ENCODE measurements at regions not wholly inside any gene's neighbourhood (a gene's known extent, or its start where the extent isn't known, plus 50 kb on each side); places are given as distances from the start of the nearest gene placed in this dataset.

- no peak overlapping the region for H2AFZ ChIP-seq (ENCODE audit: low read length)
- no peaks in the 10 kb centered on the region for H4K20me1 ChIP-seq (ENCODE audit: insufficient read depth, low read length)
- H3F3A ChIP-seq (ENCODE audit: insufficient read depth, low read length) = peaks cover under 1% of the 10 kb centered on the region; the same call in 1 of the 2 replicates
- no peak overlapping the region for H3K9ac ChIP-seq (ENCODE audit: low read length)
- TF ChIP-seq EZH2 (optimal IDR thresholded peaks at IDR 0.05; ENCODE audit: low read depth, low read length) (no peak), CTCF (IDR thresholded peaks at IDR 0.05; ENCODE audit: low read length) (no peak), EZH2phosphoT487 (IDR thresholded peaks at IDR 0.05; ENCODE audit: low read length) (no peak)
- no peaks in the 10 kb centered on the region for H3K9me3 ChIP-seq (replicated peaks; ENCODE audit: insufficient read depth, low read length)
- no peak for DNase-seq
- H3K36me3 ChIP-seq (replicated peaks; ENCODE audit: insufficient read depth, low read length) = no peaks in the 10 kb centered on the region
- H3K27ac ChIP-seq (ENCODE audit: low read length) = no peak overlapping the region
- H3K79me2 ChIP-seq (ENCODE audit: low read length) = no peaks in the 10 kb centered on the region
- H3K4me3 ChIP-seq (ENCODE audit: low read length) = no peak overlapping the region
- no peak overlapping the region for H3K4me2 ChIP-seq (ENCODE audit: low read depth, low read length)
- no peaks in the 10 kb centered on the region for H3K27me3 ChIP-seq (replicated peaks; ENCODE audit: insufficient read depth, low read length)
- 0 out of 2 replicates have a peak, but pooled peaks cover 6% of the 10 kb centered on the region for H3K4me1 ChIP-seq (ENCODE audit: low read length)
- no peaks in the 10 kb centered on the region for H3K9me2 ChIP-seq (replicated peaks; ENCODE audit: insufficient read depth, low read length)
These were observed 170.5 kb upstream of the WSCD1 start for GRCh38 chr17:5899496-5900195.

GRCh38 chr17:5901731-5902130 is 168.4 kb upstream of the WSCD1 start:
- Histone ChIP-seq H3K9ac (ENCODE audit: low read length) (no peak overlapping the region), H3K27ac (ENCODE audit: low read length) (no peak overlapping the region)
- TF ChIP-seq CTCF (IDR thresholded peaks at IDR 0.05; ENCODE audit: low read length) = no peak
- no peak for TF ChIP-seq EZH2 (optimal IDR thresholded peaks at IDR 0.05; ENCODE audit: low read depth, low read length)
- no peak for TF ChIP-seq EZH2phosphoT487 (IDR thresholded peaks at IDR 0.05; ENCODE audit: low read length)

GRCh38 chr17:5902181-5903140 is 167.7 kb upstream of the WSCD1 start:
- H2AFZ ChIP-seq (ENCODE audit: low read length) = no peak overlapping the region
- no peaks in the 10 kb centered on the region for H4K20me1 ChIP-seq (ENCODE audit: insufficient read depth, low read length)
- no peak overlapping the region for H3K27ac ChIP-seq (ENCODE audit: low read length)
- H3K9me3 ChIP-seq (replicated peaks; ENCODE audit: insufficient read depth, low read length) = no peaks in the 10 kb centered on the region
- no peak overlapping the region for H3K4me2 ChIP-seq (ENCODE audit: low read depth, low read length)
- no peak overlapping the region for H3K9ac ChIP-seq (ENCODE audit: low read length)
- no peaks in the 10 kb centered on the region for H3K4me1 ChIP-seq (ENCODE audit: low read length)
- H3K79me2 ChIP-seq (ENCODE audit: low read length) = no peaks in the 10 kb centered on the region
- H3K9me2 ChIP-seq (replicated peaks; ENCODE audit: insufficient read depth, low read length) = no peaks in the 10 kb centered on the region
- H3K4me3 ChIP-seq (ENCODE audit: low read length) = no peak overlapping the region
- no peak for DNase-seq
- no peak for TF ChIP-seq EZH2phosphoT487 (IDR thresholded peaks at IDR 0.05; ENCODE audit: low read length)
- H3K27me3 ChIP-seq (replicated peaks; ENCODE audit: insufficient read depth, low read length) = no peaks in the 10 kb centered on the region
- H3K36me3 ChIP-seq (replicated peaks; ENCODE audit: insufficient read depth, low read length) = no peaks in the 10 kb centered on the region
- no peaks in the 10 kb centered on the region; the same call in 1 of the 2 replicates for H3F3A ChIP-seq (ENCODE audit: insufficient read depth, low read length)

More at GRCh38 chr17:5901731-5902130, 168.4 kb upstream of the WSCD1 start:
- Histone ChIP-seq H4K20me1 (ENCODE audit: insufficient read depth, low read length) (no peaks in the 10 kb centered on the region), H3F3A (ENCODE audit: insufficient read depth, low read length) (no peaks in the 10 kb centered on the region; the same call in 1 of the 2 replicates), H3K36me3 (replicated peaks; ENCODE audit: insufficient read depth, low read length) (no peaks in the 10 kb centered on the region), H3K9me3 (replicated peaks; ENCODE audit: insufficient read depth, low read length) (no peaks in the 10 kb centered on the region), H3K9me2 (replicated peaks; ENCODE audit: insufficient read depth, low read length) (no peaks in the 10 kb centered on the region), H3K4me2 (ENCODE audit: low read depth, low read length) (no peak overlapping the region), H3K4me1 (ENCODE audit: low read length) (no peaks in the 10 kb centered on the region), H3K4me3 (ENCODE audit: low read length) (no peak overlapping the region), H3K27me3 (replicated peaks; ENCODE audit: insufficient read depth, low read length) (no peaks in the 10 kb centered on the region), H2AFZ (ENCODE audit: low read length) (no peak overlapping the region), H3K79me2 (ENCODE audit: low read length) (no peaks in the 10 kb centered on the region)
- DNase-seq = no peak
